C4-2B (cell line): ENCODE measurements at regions not wholly inside any gene's neighbourhood (a gene's known extent, or its start where the extent isn't known, plus 50 kb on each side); places are given as distances from the start of the nearest gene placed in this dataset.

Experiments used
- CTCF ChIP-seq: fragments of 450-650 bp; conservative IDR thresholded peaks from 2 replicates; pipeline ENCODE4 v1.5.1; 2017; ENCODE audit warnings: mild to moderate bottlenecking
- ZFX ChIP-seq: fragments of 450-650 bp; IDR thresholded peaks from 2 replicates; pipeline ENCODE4 v1.6.1; 2017

- no peak for TF ChIP-seq CTCF
- TF ChIP-seq ZFX = no peak
Observed at GRCh38 chr19:31178833-31179470, 170.3 kb downstream of the TSHZ3 start.
